ENCODE measurements at regions not wholly inside any gene's neighbourhood (a gene's known extent, or its start where the extent isn't known, plus 50 kb on each side); places are given as distances from the start of the nearest gene placed in this dataset.

DNA sequence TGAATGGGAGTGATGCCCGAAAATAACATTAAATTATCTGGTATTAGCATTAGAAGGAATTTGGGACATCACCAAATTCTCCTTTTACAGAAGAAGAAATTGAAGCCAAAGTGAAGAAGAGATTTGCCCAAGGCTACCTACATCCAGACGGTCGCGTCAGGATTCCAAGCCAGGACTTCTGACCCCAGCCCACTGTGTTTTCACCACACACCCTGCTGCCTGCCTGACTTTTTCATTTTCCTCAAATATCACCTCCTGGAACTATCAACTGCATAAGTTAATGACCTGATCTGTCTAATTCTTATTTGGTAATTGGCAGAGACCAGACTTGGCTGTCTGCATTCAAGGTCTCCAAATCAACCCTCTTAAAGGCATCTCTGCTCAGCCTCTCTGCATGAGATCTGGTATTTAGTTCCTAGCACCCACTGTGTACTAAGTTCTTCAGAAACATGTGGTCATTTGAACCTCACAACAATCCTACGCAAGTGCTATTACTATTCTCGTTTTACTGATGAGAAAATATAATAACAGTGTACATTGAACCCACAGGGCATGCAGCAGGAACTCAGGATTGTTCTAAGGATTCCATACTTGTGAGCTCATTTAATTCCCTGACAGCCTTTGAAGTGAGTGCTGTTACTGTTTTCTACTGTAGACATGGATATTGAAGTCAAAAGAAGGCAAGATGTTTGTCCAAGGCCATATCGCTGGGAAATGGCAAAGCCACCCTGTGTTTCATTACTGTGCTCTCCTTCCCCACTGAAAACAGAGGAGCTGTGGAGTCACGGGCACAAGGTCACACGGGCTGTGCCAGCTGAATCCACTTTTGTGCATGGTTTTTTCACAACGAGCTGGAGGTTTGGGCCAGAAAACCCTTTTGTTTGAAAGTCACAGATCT, 195.2 kb upstream of the C1QTNF7 start:
- DNase-seq, result no peak

DNA sequence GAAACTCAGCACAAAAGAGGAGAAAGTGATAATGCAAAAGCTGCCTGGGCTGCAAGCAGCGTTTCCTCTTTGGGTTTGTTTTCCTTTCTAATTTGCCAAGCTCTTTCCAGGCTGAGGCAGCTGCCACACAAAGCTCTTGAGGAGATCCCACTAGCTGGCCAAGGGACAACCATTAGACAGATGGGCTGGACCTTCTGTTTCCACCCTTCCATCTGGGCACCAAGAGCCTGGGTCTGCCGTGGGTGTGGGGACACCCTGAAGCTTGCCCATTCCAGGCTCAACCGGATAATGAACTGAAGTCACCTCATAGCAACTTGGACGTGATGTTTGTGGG, 194.6 kb upstream of the C1QTNF7 start:
- DNase-seq, result no peak

DNA sequence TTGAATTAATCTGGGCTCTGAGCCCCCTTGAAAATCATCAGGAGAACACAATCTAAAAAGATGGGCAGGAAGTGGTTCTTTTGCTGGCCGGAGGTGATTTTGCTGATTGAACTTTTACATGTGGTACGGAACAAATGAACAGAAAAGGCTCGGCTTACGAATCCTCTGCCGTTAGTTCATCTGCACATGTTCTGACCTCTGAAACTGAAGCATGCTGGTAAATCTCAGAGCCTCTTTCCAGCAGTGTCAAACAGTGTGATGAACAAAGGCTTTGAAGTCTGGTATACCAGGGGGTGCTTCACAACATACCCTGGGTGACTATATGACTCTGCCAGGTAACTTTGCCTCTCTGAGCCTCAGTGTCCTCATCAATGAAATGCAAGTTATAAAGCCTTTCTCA, 194.2 kb upstream of the C1QTNF7 start:
- DNase-seq, result no peak

DNA sequence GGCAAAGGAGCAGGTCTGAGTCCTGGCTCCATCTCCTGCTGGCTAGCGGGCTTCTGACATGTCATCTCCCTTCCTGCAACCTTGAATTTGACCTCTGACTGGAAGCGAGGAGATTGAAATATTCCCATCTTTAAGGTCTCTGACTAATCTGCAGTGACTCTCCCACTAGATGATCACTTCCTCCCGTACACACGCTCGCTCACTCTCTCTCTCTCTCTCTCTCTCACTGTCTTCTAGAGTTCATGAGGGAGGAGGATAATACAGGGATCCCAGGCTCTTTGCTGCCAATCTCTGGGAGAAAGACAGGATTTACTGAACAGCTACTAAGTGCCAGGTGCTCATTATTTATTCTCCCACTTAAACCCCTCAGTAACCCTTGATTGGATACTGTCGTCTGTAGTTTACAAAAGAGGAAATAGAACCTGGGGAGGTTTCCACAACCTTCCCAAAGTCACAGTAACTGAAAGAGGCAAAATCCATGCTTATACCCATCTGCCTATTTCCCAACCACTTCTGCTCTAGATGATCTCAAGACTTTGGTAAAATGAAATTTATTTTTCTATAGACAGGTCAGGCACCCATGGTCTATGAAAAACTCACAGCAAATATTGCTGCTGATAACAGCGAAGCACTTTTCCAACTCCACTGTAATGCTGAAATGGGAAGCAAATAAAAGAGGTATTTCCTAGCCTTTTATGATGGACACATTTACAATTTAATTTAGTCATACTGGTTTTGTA, 193.5 kb upstream of the C1QTNF7 start:
- DNase-seq, result no peak

DNA sequence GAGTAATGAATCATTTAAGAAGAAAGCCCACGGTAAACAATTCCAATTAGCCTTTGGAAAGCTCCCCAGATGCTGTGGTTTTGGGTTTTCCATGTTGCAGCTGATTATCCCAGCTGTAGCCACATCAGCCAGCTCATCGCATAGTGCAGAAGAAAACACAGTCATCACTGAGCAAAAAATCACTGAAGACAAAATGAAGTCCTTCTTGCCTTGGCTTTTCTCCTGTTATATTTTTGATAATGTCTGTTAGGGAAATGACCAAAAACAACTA, 193.0 kb upstream of the C1QTNF7 start:
- DNase-seq, result no peak

DNA sequence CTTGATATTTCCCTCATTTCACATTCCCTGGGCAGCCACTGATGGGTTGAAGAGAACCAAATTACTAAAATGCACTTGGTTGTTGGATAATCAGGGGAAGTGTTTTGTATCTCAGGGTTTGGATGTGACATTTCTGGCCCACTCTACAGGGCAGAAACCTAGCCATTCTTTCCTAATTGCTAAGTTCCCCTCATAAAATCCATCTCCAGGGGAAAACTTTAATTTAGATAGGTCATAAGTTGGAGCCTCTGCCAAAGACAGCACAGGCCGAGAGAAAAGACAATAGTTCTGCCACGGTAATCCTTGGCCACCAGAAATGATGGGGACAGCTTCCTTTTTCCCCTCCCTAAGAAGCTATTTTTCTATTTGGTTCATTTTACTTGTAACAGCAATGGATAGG, 192.7 kb upstream of the C1QTNF7 start:
- DNase-seq, result no peak

DNA sequence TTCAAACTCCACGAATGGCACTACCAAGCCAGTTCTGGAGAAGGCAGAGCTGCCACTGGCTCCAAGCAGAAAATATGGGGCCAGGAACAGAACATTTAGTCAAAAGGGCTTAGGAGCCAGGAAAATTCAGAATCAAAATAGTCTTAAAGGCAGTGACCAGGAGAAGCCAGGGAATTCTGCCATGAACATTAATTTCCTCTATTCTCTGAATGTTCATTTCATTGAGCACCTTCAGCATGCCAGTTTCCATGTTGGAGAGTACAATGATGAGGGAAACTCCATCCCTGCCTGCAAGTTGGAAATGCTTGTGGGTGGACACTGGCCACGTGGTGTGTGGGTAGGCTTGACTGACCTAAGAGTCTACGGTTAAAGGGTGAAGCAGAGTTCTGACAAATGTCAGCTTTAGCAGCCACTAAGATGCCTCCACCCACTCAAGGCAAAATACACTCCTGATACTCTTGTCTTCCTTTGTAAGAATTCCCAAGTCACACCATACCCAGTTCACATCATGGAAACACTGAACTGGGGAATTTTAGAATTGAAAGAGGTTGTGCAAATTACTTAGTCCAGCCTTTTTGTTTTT, 190.1 kb upstream of the C1QTNF7 start:
- DNase-seq, result no peak

DNA sequence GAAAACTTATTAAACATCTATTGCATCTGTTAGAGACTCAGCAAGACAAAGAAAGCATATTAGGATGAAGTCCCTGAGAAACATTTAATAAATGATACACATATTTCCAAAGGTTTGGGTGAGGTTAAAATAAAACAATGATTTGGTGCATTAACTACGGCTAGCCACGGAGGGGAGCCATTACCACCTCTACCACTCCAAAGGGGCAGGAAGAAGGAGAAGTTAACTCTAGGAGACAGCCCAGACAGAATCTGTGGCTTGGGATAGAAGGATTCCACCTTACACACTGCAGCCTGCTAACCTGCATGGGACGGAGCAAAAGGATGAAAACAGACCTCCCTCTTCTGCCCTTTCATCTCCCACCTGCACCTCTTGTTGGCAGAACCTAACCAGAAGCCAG, 189.1 kb upstream of the C1QTNF7 start:
- DNase-seq, result peak; percentile 28

DNA sequence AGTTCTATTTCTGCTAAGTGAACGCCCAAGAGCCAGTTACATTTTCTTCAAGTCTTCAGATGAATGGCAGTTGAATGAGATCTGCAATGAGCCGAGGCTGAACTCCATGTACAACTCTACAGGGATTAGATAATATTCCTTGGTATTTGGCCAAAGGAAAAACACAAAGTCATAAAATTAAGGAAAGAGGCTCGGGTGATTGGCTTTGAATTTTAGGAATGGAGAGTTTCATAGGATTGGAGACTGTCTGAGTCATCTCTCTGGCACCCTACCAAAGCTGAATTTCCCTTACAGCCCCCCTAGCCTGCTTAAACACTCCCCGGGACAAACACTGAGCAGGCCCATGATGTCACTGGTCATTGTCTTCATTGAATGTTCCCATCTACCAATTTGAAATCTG, 188.0 kb upstream of the C1QTNF7 start:
- DNase-seq, result no peak

DNA sequence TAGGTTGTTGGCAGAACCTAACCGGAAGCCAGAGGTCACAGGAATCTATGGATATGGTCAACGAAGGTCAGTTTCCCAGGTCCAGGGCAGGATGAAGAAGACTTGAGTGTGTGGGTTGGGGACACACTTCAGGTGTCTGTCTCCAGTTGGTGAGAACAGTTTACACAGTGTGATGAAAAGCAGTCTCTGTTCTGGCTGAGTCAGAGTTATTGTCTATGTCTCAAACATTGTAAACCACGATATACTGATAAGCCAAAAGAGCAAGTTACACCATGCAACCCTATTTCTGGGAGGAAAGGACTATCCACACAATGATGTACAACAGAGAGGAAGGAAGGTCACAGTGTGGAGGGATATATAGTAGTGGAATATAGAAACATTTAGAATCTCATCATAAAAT, 187.1 kb upstream of the C1QTNF7 start:
- DNase-seq, result no peak

DNA sequence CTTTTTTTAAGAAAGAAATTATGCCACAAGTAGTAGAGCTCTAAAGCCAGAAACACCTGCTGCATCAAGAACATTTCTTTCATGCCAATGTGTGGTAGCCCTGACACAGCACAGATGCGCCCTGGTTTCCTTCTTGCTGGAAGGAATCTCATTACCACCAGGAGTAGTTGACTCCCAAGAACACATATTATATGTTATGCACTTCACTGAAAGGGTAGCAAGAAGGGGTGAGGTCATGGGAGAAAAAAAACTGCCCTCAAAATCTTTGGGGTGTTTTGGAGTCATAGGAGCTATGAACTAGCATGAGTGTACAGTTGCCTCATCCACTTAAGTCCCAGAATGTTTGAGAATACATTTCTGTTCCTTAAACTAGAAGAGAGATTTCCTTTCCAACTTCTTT, 185.8 kb upstream of the C1QTNF7 start:
- no peak for DNase-seq

DNA sequence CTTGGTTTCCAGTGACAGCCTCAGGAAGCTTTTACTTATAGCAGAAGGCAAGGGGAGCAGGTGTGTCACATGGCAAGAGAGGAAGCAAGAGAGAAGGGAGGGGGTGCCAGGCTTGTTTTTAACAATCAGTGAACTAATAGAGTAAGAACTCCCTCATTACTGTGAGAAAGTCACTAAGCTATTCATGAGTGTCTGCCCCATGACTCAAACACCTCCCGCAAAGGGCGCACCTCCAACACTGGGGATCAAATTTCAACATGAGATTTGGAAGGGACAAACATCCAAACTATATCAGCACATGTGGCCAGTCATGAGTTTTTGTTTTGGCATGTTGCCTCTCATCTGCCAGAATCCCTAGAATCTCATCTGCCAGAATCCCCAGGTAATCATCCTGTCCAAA, 183.5 kb upstream of the C1QTNF7 start:
- no peak for DNase-seq

DNA sequence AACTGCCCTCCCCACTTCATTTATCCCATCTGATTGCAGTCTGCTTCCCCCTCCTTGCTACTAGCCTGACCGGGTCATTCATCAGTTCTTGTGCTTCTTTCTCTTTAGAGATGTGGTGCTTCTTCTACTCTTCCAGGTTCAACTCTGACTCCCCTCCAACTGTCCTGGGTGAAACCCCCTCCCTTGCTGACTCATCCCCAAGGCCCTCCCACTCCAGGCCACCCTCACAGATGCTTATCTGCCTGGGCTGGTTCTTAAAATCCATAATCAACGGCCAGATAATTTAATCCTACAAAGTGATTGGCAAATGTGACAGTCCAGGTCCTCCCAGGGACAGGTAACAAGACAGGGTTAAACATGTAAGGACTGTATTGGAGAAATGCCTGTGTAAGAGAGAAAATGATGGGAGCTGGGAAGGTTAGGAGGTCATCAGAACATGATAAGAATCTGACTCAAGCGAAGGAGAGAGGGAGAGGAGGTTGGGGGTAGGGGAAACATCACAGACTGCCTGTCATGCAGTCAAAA, 182.8 kb upstream of the C1QTNF7 start:
- DNase-seq, result no peak

DNA sequence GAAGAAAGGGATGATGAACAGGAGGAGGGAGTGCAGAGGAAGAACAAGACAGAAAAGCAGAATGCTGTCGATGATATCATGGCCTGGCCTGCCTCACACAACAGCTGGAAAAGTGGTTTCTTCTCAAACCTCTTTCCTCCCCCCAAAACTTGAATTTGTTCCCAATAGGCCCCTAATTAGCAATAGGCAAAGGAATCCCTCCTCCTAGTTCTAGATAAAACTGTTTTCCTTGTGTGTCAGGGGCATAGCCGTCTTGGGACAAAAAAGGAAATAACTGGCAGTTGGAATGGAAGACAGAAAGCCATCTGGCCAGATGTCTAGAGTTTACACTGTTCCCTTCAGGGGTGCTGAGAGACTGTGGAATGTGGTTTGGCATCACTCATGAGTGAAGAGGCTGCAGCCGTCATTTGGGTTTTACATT, 177.8 kb upstream of the C1QTNF7 start:
- no peak for DNase-seq

DNA sequence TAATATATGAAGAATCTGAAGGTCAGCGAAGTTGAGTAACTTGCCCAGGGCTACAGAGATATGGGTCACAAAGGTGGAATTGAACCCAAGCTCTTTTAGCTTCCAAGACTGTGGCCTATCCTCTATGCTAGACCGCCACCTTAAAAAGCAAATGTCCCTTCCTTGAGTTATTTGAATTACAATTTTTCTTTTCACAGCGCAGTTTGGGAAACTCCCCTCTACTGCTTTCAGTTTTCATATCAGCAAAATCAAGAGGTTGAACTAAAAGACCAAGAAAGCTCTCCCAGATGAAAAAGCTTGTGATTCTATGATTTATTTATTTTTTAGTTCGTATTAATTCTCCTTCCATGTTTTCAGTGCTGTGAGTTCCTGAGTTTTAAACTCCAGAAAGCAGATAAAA, 174.5 kb upstream of the C1QTNF7 start:
- DNase-seq, result no peak

DNA sequence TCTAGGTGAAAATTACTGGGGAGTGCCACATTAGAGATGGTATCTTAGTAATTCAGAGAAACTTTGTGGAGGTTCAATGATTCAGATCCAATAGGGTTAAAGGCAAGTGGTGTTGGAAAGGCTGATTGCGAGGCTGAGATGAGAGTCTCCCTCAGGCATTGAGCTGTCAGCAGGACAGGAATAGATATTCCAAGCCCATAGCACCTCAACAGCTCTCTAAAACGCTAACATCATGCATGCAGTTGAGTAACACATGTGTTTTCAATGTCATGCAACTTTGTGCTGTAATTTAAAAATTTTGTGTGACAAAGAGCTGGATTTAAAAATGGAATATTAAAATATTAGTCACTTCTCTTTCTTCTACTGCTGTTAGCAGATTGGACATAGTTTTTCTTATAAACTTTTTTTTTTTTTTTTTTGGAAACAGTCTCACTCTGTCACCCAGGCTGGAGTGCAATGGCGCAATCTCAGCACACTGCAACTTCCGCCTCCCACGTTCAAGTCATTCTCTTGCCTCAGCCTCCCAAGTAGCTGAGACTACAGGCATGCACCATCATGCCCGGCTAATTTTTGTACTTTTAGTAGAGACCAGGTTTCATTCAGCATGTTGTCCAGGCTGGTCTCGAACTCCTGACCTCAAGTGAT, 173.5 kb upstream of the C1QTNF7 start:
- DNase-seq, result no peak

DNA sequence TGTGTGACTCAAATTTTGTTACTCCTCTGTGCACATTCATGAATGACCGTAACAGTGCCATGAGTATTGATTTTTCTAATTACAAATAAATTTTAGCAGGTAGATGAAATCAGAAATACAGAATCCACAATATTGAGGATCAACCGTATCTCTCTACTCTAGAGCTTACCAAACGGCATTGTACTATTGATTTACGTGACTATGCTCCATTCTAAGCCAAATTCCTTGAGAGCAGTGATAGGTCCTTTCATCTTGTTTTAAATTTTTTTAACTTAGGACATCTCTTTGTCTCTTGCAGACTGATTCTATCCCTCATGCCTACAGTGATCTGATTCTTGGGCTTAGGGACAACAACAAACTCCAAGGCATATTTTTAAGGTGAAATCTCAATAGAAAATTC, 172.3 kb upstream of the C1QTNF7 start:
- DNase-seq, result no peak

DNA sequence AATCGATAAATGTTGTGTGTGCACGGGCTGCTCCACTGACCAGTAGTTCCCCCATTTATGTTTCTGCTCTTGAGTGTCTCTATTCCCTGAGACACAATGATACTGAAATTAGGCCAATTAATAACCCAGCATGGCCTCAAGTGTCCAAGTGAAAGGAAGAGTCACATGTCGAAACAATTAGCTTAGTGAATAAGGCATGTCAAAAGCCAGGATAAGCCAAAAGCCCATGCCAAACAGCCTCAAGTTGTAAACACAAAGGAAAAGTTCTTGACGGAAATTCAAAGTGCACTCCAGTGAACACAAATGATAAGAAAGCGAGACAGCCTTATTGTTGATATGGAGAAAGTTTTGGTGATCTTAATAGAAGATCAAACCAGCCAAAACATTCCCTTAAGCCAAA, 167.1 kb upstream of the C1QTNF7 start:
- DNase-seq, result no peak

DNA sequence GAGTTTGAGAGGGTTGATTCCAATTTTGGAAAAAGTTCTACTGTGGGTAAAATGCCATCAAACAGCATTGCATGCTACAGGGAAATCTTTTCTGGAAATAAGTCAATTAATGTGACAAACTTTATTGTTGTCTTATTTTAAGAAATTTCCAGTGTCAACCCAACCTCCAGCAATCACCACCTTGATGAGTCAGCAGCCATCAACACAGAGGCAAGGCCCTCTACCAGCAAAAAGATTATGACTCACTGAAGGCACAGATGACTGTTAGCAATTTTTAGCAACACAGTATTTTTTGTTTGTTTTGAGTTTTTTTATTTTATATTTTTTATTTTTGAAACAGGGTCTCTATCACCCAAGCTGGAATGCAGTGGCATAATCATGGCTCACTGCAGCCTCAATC, 165.4 kb upstream of the C1QTNF7 start:
- DNase-seq, result no peak

DNA sequence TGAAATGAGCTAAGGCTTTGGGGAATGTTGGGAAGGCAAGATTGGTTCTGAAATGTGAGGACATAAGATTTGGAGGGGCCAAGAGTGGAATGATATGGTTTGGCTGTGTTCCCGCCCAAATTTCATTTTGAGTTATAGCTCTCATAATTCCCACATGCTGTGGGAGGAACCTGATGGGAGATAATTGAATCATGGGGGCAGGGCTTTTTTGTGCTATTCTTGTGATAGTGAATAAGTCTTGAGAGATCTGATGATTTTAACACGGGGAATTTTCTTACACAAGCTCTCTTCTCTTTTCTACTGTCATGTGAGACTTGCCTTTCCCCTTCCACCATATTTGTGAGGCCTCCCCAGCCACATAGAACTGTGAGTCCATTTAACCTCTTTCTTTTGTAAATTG, 157.6 kb upstream of the C1QTNF7 start:
- DNase-seq, result no peak

DNA sequence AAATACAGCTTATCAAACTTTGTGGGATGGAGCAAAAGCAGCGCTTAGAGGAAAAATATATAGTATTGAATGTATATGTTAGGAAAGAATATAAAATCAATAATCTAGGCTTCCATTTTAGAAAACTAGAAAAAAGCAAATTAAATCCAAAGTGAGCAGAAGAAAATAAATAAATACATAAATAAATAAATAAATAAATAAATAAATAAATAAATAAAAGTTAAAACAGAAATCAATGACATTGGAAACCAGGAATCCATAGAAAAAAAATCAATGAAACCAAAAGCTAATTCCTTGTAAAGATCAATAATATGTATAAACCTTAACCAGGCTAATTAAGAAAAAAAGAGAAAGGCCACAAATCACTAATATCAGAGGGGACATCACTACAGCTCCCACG, 141.8 kb upstream of the C1QTNF7 start:
- DNase-seq, result no peak

DNA sequence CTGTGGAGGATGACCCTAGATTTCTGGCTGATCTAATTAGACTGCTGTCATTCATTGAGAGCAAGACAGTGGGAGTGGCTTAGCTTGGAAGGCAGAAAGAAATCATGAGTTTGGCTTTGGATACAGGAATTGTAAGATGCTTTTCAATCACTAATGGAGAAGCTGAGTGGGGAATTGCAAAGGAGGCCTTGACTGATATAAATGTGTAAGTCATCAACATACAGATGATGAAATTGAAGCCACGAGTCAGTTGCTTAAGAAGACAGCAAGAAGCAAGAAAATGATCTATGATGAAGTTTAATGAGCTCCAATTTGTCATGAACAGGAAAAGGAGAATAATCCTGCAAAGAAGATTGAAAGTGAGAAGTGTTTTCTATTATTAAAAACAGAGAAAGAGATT, 136.7 kb upstream of the C1QTNF7 start:
- no peak for DNase-seq

DNA sequence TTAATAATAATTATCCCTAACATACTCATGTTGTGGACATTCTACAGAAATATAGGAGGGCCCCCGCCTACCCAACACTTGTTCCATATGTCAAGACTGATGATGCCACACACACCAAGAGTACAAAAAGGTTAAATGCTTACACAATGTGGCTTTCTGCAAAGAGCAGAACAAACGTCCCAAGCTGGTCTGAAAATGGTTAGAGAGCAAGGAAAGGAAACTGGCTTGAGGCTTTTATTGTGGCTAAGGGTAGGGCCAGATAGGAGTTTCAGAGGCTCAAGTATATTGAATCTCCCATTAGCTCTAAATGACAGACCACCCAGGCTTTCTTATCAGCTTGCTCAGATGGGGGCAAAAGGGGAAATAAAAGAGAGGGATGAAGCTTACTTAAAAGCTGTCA, 134.1 kb upstream of the C1QTNF7 start:
- peak; percentile 16 for DNase-seq

DNA sequence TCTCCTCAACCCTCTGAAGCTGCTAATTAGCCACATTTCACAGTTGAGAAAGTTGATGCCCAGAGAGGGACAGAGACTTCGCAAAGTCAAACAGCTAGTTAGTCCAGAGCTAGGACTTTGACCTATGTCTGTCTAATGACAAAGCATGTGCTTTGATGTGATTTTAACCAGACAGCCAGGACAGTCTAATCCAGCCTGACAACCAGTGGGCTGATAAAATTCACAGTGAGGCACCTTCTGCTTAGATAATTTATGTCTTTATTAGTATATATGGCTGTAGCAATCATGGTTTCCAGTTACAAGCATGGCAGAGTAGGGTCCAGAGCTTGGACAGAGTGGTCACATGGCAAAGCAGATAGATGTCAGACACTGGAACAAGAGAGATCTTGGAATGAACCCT, 133.6 kb upstream of the C1QTNF7 start:
- no peak for DNase-seq
